ENCODE measurements at regions not wholly inside any gene's neighbourhood (a gene's known extent, or its start where the extent isn't known, plus 50 kb on each side); places are given as distances from the start of the nearest gene placed in this dataset.
"Not testable (repeated sequence)": the region's sequence is repeated elsewhere in the genome, so short reads cannot be mapped to it uniquely, and the experiment has no call there.

GRCh38 chr18:60017371-60017770 lies 117.6 kb downstream of the PMAIP1 start:
- no peak for DNase-seq (ENCODE audit: low spot score)
- TF ChIP-seq CTCF (IDR thresholded peaks at IDR 0.05) = no peak
- Mint-ChIP-seq H3K4me3 (ENCODE audit: unreplicated experiment) (no peak overlapping the region), H3K36me3 (ENCODE audit: low read depth) (no peaks in the 10 kb centered on the region), H3K27ac (ENCODE audit: unreplicated experiment) (no peak overlapping the region), H3K27me3 (ENCODE audit: low read depth) (no peaks in the 10 kb centered on the region), H3K9me3 (ENCODE audit: low read depth) (peaks cover 4% of the 10 kb centered on the region), H3K4me1 (ENCODE audit: low read depth) (peaks cover 15% of the 10 kb centered on the region)

GRCh38 chr18:60015826-60016225 lies 116.0 kb downstream of the PMAIP1 start:
- H3K4me3 Mint-ChIP-seq (ENCODE audit: unreplicated experiment); DNase-seq (ENCODE audit: low spot score); H3K36me3 Mint-ChIP-seq (ENCODE audit: low read depth); H3K27ac Mint-ChIP-seq (ENCODE audit: unreplicated experiment); H3K27me3 Mint-ChIP-seq (ENCODE audit: low read depth): not testable (repeated sequence)
- H3K9me3 Mint-ChIP-seq (ENCODE audit: low read depth) = peaks cover 14% of the 10 kb centered on the region
- peaks cover 15% of the 10 kb centered on the region for H3K4me1 Mint-ChIP-seq (ENCODE audit: low read depth)

- not testable (repeated sequence) for H3K4me1 Mint-ChIP-seq (ENCODE audit: low read depth); DNase-seq (ENCODE audit: low spot score); H3K27me3 Mint-ChIP-seq (ENCODE audit: low read depth); H3K4me3 Mint-ChIP-seq (ENCODE audit: unreplicated experiment); H3K27ac Mint-ChIP-seq (ENCODE audit: unreplicated experiment); H3K36me3 Mint-ChIP-seq (ENCODE audit: low read depth)
- H3K9me3 Mint-ChIP-seq (ENCODE audit: low read depth) = peaks cover 14% of the 10 kb centered on the region
Observed at GRCh38 chr18:60013148-60013547, 113.4 kb downstream of the PMAIP1 start.

GRCh38 chr18:60010984-60011383 lies 111.2 kb downstream of the PMAIP1 start:
- peaks cover 19% of the 10 kb centered on the region for H3K9me3 Mint-ChIP-seq (ENCODE audit: low read depth)
- no peaks in the 10 kb centered on the region for H3K36me3 Mint-ChIP-seq (ENCODE audit: low read depth)
- H3K27me3 Mint-ChIP-seq (ENCODE audit: low read depth) = peaks cover 6% of the 10 kb centered on the region
- no peak overlapping the region for H3K27ac Mint-ChIP-seq (ENCODE audit: unreplicated experiment)
- DNase-seq (ENCODE audit: low spot score) = no peak
- H3K4me3 Mint-ChIP-seq (ENCODE audit: unreplicated experiment) = no peak overlapping the region
- no peaks in the 10 kb centered on the region for H3K4me1 Mint-ChIP-seq (ENCODE audit: low read depth)
- TF ChIP-seq CTCF (IDR thresholded peaks at IDR 0.05) = no peak

- Mint-ChIP-seq H3K4me1 (ENCODE audit: low read depth) (no peaks in the 10 kb centered on the region), H3K27ac (ENCODE audit: unreplicated experiment) (no peak overlapping the region), H3K27me3 (ENCODE audit: low read depth) (peaks cover 10% of the 10 kb centered on the region), H3K36me3 (ENCODE audit: low read depth) (no peaks in the 10 kb centered on the region), H3K9me3 (ENCODE audit: low read depth) (peaks cover 23% of the 10 kb centered on the region), H3K4me3 (ENCODE audit: unreplicated experiment) (no peak overlapping the region)
- no peak for TF ChIP-seq CTCF (IDR thresholded peaks at IDR 0.05)
- peak; percentile 87 for DNase-seq (ENCODE audit: low spot score)
Observed at GRCh38 chr18:60010513-60010912, 110.7 kb downstream of the PMAIP1 start.

- Mint-ChIP-seq H3K4me1 (ENCODE audit: low read depth) (no peaks in the 10 kb centered on the region), H3K36me3 (ENCODE audit: low read depth) (no peaks in the 10 kb centered on the region), H3K9me3 (ENCODE audit: low read depth) (peaks cover 27% of the 10 kb centered on the region), H3K27me3 (ENCODE audit: low read depth) (peaks cover 19% of the 10 kb centered on the region), H3K27ac (ENCODE audit: unreplicated experiment) (no peak overlapping the region), H3K4me3 (ENCODE audit: unreplicated experiment) (no peak overlapping the region)
- no peak for TF ChIP-seq CTCF (IDR thresholded peaks at IDR 0.05)
- DNase-seq (ENCODE audit: low spot score) = no peak
Observed at GRCh38 chr18:60007661-60008060, 107.9 kb downstream of the PMAIP1 start.

All from chondrocyte (in vitro differentiated cells).